IgD-negative memory B cell (primary cell): ENCODE measurements at regions not wholly inside any gene's neighbourhood (a gene's known extent, or its start where the extent isn't known, plus 50 kb on each side); places are given as distances from the start of the nearest gene placed in this dataset.

Source experiments
- H3K27ac Mint-ChIP-seq, 3 donors: one replicate each; pipeline ENCODE4 v1.8.0; 2020 to 2022; ENCODE audit warnings: mild to moderate bottlenecking in 3 of 3, mixed read lengths in 3 of 3, moderate library complexity in 1 of 3
- H3K27me3 Mint-ChIP-seq: one replicate; pipeline ENCODE4 v1.8.0; 2021; ENCODE audit warnings: mixed read lengths
- H3K36me3 Mint-ChIP-seq: one replicate; pipeline ENCODE4 v1.8.0; 2020; ENCODE audit warnings: mild to moderate bottlenecking, mixed read lengths
- H3K4me1 Mint-ChIP-seq, 3 donors: one replicate each; pipeline ENCODE4 v1.8.0; 2020 to 2022; ENCODE audit warnings: mixed read lengths in 3 of 3, mild to moderate bottlenecking in 1 of 3
- H3K4me3 Mint-ChIP-seq, 4 donors: one replicate each; pipeline ENCODE4 v1.8.0; 2020 to 2022; ENCODE audit warnings: mild to moderate bottlenecking in 4 of 4, mixed read lengths in 4 of 4, moderate library complexity in 3 of 4
- H3K9me3 Mint-ChIP-seq, 3 donors: one replicate each; pipeline ENCODE4 v1.8.0; 2020 to 2021; ENCODE audit warnings: mixed read lengths in 3 of 3, mild to moderate bottlenecking in 1 of 3

- H3K9me3 Mint-ChIP-seq: no peaks in the 10 kb centered on the region
- no peaks in the 10 kb centered on the region for H3K36me3 Mint-ChIP-seq
- H3K27me3 Mint-ChIP-seq: peaks cover 8% of the 10 kb centered on the region
- H3K4me3 Mint-ChIP-seq: no peak overlapping the region
- peaks cover 4 to 9% (median 7%) of the 10 kb centered on the region in 3 donors for H3K4me1 Mint-ChIP-seq
- peak overlapping the region in 1 of 3 donors; percentile 43 for H3K27ac Mint-ChIP-seq
These were observed 215.6 kb downstream of the C9orf50 start for GRCh38 chr9:129405089-129405826.

DNA sequence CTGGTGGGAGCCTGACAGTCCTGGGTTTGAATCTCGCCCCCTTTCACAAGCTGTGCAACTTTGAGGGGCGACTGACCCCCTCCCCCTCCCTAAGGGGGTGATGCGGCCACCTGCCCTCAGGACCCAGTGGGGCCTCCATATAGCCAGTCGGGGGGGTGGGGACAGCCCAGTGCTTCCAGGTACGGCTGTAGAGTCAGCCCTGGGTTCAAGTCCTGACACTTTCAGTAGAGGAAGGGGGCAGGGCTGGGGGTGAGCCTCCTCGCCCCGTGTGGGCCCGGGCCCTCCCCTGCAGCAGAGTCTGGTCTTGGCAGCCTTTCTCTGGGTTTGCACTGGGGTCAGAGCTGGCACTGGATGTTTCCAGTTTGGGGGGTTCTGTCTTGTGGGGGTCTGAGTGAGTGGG lies 216.3 kb downstream of the C9orf50 start:
- H3K27ac Mint-ChIP-seq: no peak overlapping the region
- no peaks in the 10 kb centered on the region for H3K9me3 Mint-ChIP-seq
- no peak overlapping the region for H3K4me3 Mint-ChIP-seq
- H3K27me3 Mint-ChIP-seq: peaks cover 8% of the 10 kb centered on the region
- H3K36me3 Mint-ChIP-seq: no peaks in the 10 kb centered on the region
- peaks cover 4 to 12% (median 5%) of the 10 kb centered on the region in 3 donors for H3K4me1 Mint-ChIP-seq

DNA sequence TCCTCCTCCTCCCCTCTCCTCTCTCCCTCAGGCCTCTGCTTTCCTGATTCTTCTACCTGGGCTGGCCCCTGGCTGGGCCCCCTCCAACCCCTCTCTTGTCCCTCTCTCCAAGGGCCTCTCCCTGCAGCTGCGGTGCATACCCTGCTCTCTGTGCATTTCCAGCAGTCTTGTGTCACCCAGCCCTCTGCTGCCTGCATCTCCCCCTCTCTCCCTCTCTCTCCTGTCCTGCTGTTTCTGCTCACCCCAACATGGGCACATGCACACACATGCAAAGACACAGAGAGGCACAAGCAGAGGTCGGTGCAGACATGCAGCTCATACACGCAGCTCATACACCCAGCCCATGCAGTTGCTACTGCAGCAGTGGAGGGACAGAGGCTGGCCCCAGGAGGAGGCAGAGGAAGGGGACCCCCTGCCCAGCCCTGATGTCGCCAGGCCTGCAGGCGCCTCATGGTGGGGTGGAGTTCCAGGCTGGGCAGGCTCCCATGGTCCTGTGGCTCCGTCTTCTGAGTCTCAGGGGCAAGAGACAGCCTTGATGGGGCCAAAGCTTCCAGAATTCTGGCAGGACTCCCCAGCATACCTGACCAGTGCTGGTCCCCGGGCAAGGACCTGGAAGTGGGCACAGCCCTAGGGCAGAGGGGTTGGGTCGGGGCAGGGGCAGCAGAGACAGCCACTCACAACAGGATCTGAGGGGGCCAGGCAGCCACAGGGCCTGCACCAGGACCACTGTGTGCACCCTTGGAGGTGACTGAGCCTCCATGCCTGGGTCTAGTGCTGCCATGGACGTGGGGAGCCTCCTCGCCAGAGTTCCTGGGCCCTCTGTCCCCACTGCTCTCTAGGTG lies 216.9 kb downstream of the C9orf50 start:
- Mint-ChIP-seq H3K9me3 (no peaks in the 10 kb centered on the region), H3K27me3 (peaks cover 8% of the 10 kb centered on the region), H3K4me3 (peak overlapping the region in 1 of 4 donors; percentile 39), H3K36me3 (no peaks in the 10 kb centered on the region), H3K27ac (no peak overlapping the region), H3K4me1 (peaks cover 4 to 14% (median 5%) of the 10 kb centered on the region in 3 donors)

DNA sequence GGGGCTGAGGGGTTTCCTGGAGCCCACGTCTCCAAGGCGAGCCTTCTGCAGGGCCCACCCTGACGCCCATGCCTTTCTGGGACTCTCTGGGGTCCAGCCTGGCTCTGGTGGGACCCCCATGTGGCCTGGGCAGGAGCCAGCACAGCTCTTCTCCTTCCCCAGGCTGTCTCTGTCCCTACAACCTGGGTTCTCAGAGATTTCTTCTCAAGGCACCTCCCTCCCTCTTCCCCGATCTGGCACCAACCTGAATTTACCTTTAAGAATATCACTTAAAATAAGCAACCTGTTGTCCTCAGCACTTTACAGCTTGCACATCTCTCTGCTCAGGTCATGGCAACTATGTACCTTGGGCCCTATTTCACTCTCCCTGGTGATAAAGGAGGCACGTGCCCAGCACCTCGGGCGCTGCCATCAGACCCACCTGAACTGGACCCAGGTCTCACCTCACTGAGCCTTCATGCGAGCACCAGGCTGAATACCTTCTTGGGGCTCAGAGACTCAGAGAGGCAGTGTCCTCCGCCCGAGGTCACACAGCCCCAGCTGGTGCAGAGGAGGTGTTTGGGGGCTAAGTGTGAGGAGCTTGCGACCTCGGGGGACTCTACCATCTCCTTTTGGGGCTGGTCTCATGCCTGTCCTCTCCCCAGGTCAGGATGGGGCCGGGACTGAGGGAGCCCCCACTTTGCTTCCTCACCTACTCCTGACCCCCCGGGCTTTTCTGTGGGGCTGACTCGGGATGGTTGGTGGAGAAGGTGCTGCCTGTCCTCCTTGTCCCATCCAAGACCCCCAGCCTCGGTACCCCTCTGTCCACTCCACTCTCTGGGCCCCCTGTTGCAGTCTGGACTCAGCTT lies 217.7 kb downstream of the C9orf50 start:
- Mint-ChIP-seq H3K27me3 (peaks cover 7% of the 10 kb centered on the region), H3K27ac (peak overlapping the region in 1 of 3 donors; percentile 77), H3K4me3 (no peak overlapping the region), H3K4me1 (peaks cover 4 to 13% (median 5%) of the 10 kb centered on the region in 3 donors), H3K9me3 (no peaks in the 10 kb centered on the region), H3K36me3 (no peaks in the 10 kb centered on the region)

- peaks cover 4 to 12% (median 4%) of the 10 kb centered on the region in 3 donors for H3K4me1 Mint-ChIP-seq
- H3K27ac Mint-ChIP-seq: no peak overlapping the region
- no peak overlapping the region for H3K4me3 Mint-ChIP-seq
- H3K36me3 Mint-ChIP-seq: no peaks in the 10 kb centered on the region
- peaks cover 5% of the 10 kb centered on the region for H3K27me3 Mint-ChIP-seq
- H3K9me3 Mint-ChIP-seq: no peaks in the 10 kb centered on the region
These were observed 218.5 kb downstream of the C9orf50 start for GRCh38 chr9:129402371-129402739.

DNA sequence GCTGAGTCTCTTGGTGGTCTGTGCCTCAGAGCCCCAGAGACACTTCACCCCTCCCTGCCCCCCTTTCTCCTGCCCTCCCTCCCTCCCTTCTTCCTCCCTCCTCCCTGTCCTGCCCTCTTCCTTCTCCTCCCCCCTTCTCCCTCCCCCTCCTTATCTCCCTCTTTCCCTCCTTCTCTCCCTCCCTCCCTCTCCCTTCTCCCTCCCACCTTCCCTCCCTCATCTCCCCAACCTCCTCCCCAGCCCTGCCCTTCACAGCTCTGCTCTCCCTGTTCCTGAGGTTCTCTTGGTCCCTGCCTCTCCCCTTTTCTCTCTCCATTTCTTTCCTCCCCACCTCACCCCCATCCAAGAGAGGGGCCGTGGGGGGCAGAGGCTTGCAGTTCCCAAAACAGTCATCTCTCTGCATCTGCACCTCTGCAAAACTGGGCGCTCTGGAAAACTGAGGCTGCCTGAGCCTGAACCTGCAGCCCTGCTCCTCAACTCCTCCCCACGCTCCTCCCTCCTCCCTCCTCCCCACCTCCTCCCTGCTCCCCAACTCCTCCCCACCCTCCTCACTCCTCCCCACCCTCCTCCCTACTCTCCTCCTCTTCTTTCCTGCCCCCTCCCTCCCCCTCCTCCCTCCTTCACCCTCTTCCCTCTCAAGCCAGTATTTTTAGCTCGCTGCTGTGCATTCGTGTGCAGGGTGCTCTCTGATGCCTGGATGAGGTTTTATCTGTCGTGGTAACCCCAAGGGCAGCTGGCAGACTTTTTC lies 219.1 kb downstream of the C9orf50 start:
- H3K4me3 Mint-ChIP-seq: no peak overlapping the region
- H3K27ac Mint-ChIP-seq: no peak overlapping the region
- peaks cover 4% of the 10 kb centered on the region for H3K27me3 Mint-ChIP-seq
- H3K9me3 Mint-ChIP-seq: no peaks in the 10 kb centered on the region
- peaks cover 2 to 10% (median 4%) of the 10 kb centered on the region in 3 donors for H3K4me1 Mint-ChIP-seq
- H3K36me3 Mint-ChIP-seq: no peaks in the 10 kb centered on the region

- H3K4me1 Mint-ChIP-seq: peaks cover 0 to 5% (median 0%) of the 10 kb centered on the region in 3 donors
- H3K27ac Mint-ChIP-seq: no peak overlapping the region
- H3K9me3 Mint-ChIP-seq: no peaks in the 10 kb centered on the region
- H3K36me3 Mint-ChIP-seq: no peaks in the 10 kb centered on the region
- H3K27me3 Mint-ChIP-seq: no peaks in the 10 kb centered on the region
- no peak overlapping the region for H3K4me3 Mint-ChIP-seq
These were observed 219.8 kb downstream of the C9orf50 start for GRCh38 chr9:129400971-129401622.

DNA sequence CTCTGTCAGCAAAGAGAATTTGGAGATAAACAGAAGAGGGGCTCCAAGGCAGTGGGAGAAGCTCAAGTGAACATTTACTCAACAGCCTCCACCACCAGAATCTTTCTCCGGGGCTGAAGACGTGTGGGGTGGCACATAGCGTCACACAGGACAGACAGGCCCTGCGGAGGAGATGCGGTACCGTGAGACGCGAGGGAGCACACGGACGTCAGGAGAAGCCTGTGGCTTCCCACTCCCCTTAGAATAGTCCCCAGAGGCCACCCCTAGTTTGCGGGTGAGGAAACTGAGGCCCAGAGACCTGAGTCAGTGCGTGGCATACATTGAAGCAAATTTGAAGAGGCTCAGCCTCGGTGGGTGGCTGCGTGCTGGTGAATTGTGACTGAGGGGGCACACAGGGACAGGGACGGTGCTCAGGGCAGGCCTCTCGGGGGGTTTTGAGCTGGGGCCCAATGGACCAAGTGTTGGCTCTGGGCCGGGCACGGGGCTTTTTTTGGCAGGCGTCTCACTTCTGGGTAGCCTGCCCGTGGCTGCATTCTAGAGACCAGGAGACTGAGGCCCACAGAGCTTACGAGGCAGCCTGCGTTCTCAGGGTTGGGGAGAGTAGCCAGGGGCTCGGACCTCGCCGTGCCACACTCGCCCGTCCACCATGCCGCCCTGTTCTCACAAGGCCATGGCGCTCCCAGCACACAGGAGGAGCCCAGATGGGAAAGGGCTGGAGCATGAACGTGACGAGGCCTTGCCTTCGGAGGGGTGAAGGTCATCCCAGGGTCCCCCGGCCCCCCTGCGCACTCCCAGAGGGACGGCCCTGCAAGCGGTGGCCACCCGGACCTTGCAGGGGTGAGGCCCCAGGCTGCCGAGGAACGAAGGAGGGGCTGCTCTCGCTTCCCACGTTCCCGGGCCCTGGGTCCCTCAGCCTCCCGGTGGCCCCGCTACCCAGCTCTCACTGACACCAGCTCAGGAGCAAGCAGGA lies 220.6 kb downstream of the C9orf50 start:
- H3K27me3 Mint-ChIP-seq: no peaks in the 10 kb centered on the region
- H3K4me1 Mint-ChIP-seq: peaks cover 0 to 5% (median 0%) of the 10 kb centered on the region in 3 donors
- H3K27ac Mint-ChIP-seq: no peak overlapping the region
- H3K9me3 Mint-ChIP-seq: no peaks in the 10 kb centered on the region
- peak overlapping the region in 1 of 4 donors; percentile 54 for H3K4me3 Mint-ChIP-seq
- no peaks in the 10 kb centered on the region for H3K36me3 Mint-ChIP-seq

DNA sequence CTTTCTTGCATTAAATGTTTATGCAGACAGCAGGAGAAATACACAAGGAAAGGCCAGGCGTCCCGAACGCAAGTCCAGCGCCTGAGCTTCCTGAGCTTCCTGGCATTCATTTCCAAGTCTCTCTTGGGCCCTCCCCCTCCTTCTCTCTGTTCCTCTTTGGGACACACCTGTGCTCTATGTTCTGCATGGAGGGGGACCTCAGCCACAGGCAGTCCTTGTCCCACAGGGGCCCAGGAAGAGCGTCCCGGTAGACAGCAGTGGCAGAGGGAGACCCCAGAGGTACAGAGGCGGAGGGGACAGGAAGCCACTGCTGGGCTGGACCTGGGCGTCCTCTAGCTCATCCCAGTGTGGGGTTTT lies 221.3 kb downstream of the C9orf50 start:
- H3K36me3 Mint-ChIP-seq: no peaks in the 10 kb centered on the region
- no peaks in the 10 kb centered on the region for H3K27me3 Mint-ChIP-seq
- H3K4me3 Mint-ChIP-seq: no peak overlapping the region
- H3K27ac Mint-ChIP-seq: no peak overlapping the region
- H3K9me3 Mint-ChIP-seq: no peaks in the 10 kb centered on the region
- H3K4me1 Mint-ChIP-seq: peaks cover 0 to 5% (median 0%) of the 10 kb centered on the region in 3 donors

DNA sequence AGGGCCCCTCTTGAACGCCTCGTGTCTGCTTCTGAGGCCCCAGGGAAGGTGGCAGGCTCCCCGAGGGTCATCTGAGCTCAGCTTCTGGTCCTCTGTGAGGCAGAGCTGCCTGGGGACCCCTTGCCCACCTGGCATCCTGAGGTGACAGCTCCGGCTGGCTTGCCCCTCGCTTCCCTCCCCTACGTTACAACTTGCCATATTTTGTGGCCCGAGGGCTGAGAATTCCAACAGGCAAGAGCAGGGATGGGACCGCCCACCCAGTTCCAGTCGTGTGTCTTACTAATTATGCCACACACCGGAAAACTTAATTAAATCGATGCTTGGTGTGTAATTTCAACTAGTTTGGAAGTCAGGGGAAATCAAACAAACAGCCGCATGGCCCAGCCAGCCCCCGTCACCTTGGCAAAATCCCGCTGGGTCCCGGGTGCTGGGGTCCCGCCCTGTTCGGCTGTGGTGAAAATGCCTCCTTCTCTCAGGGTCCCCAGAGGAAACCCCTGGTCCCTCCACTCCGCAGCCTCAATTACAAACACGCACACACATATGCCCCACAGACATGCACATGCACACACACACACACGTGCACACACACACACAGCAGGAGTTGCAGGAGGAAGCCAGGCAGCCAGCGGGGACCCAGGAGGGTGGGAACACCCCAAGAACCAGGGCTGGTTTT lies 221.0 kb upstream of the IER5L start:
- H3K27ac Mint-ChIP-seq: no peak overlapping the region
- H3K9me3 Mint-ChIP-seq: no peaks in the 10 kb centered on the region
- H3K27me3 Mint-ChIP-seq: no peaks in the 10 kb centered on the region

DNA sequence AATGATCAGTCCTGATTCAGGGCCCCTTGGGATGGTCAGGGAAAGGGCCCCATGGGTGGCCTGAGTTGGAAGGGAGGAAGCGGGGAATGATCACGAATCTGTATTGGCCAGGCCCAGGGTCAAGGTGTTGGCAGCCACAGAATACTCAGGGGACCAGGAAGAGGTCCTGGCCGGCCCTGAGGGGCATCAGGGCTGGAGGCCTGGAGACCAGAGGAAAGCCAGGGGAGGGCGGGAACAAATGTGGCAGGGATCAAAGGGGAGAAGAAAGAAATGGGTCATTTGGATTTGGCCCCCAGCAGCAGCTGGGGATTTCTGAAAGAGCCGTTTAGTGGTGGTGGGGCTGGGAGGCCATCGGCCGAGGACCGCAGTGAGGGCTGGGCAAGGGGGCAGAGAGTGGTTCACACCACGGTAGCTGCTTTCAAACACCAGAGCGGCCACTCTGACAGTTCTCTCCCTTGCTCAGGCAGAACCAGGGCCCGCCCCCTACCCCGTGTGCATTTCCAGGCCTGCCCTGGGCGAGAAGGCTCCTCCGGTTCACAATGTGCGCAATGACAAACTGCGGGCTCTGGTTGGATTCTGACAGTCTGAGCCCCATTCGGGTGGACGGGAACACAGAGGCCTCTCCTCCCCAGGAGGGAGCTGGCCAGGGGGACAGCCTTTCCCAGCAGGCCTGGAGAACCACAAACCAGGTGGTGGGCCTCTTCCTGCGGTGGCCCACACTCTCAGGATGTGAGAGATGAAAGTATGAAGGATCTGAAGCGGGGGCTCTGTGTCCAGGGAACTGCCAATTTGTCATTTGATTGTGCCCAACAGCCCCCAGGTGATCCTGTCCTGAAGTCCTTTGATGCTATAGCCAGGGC lies 220.3 kb upstream of the IER5L start:
- H3K4me3 Mint-ChIP-seq: no peak overlapping the region
- no peaks in the 10 kb centered on the region for H3K9me3 Mint-ChIP-seq
- no peak overlapping the region for H3K27ac Mint-ChIP-seq
- no peaks in the 10 kb centered on the region for H3K27me3 Mint-ChIP-seq
- no peaks in the 10 kb centered on the region for H3K36me3 Mint-ChIP-seq
- H3K4me1 Mint-ChIP-seq: peaks cover 0 to 5% (median 0%) of the 10 kb centered on the region in 3 donors

More for the DNA sequence above, 221.0 kb upstream of the IER5L start:
- Mint-ChIP-seq H3K36me3 (no peaks in the 10 kb centered on the region), H3K4me3 (no peak overlapping the region), H3K4me1 (peaks cover 0 to 5% (median 0%) of the 10 kb centered on the region in 3 donors)

- no peaks in the 10 kb centered on the region for H3K27me3 Mint-ChIP-seq
- no peak overlapping the region for H3K27ac Mint-ChIP-seq
- no peaks in the 10 kb centered on the region for H3K9me3 Mint-ChIP-seq
- no peak overlapping the region for H3K4me3 Mint-ChIP-seq
- H3K4me1 Mint-ChIP-seq: peaks cover 0 to 5% (median 0%) of the 10 kb centered on the region in 3 donors
- no peaks in the 10 kb centered on the region for H3K36me3 Mint-ChIP-seq
These were observed 219.3 kb upstream of the IER5L start for GRCh38 chr9:129397335-129397734.
